K562 (cell line): ENCODE measurements at regions not wholly inside any gene's neighbourhood (a gene's known extent, or its start where the extent isn't known, plus 50 kb on each side); places are given as distances from the start of the nearest gene placed in this dataset.
A peak's percentile ranks its signal among the peaks of the same experiment; 100 is the strongest.

ENCODE experiments used
- ATAC-seq: fragments of 200-7000 bp; cut with Tn5 transposase; 3 replicates; pipeline ENCODE4 v1.9.1; 2020; ENCODE audit warnings: moderate library complexity
- BruUV-seq: library from RNA; stranded (reverse); fragments of 400-500 nt; replicated peaks from 2 replicates; lab custom pipeline; 2021; lab: Mats Ljungman, UMichigan
- CTCF ChIA-PET: fragments of 300-600 bp; formaldehyde crosslinking; extraction: SDS; loops from one replicate; lab custom pipeline; 2021; ENCODE audit warnings: low intra/inter-chr PET ratio; lab: Yijun Ruan, JAX
- POLR2A ChIA-PET: fragments of 300-600, 350-650 bp; sonication (Branson Sonifier 250); formaldehyde crosslinking; extraction: SDS; loops from one replicate; lab custom pipeline; 2021; ENCODE audit warnings: antibody characterized with exemption, inconsistent platforms; lab: Yijun Ruan, JAX
- DNase-seq, 4 experiments: peaks; one replicate each; pipeline versions ENCODE4 v3.0.0 to v3.0.0-alpha.2; 2011 to 2018; ENCODE audit warnings: low spot score in 3 of 4, mixed read lengths in 3 of 4; ENCODE audit errors: extremely low read depth in 1 of 4
- FAIRE-seq: peaks from 2 replicates; lab custom pipeline; 2011; peaks lifted over from hg19 to GRCh38; lab: Jason Lieb, UNC
- H2AFZ ChIP-seq: 2 replicates; pipeline ENCODE4 v1.6.0; 2011; ENCODE audit warnings: low read depth, low read length, control low read depth, inconsistent platforms
- H3K27ac ChIP-seq: fragments of 200-600 bp; 3 replicates; pipeline ENCODE4 v1.8.0; 2011; ENCODE audit warnings: low read depth, mild to moderate bottlenecking, control low read depth, inconsistent platforms, low read length, moderate library complexity, mixed read lengths; ENCODE audit errors: extremely low read depth
- H3K27me3 ChIP-seq, 2 experiments: fragments of 300-600 bp in 1 of 2; 2 replicates in 1 of 2; 3 replicates in 1 of 2; pipeline versions ENCODE4 v1.6.0 to v1.8.0; 2011; ENCODE audit warnings: inconsistent platforms in 2 of 2, low read length in 2 of 2, mild to moderate bottlenecking in 1 of 2, mixed read lengths in 1 of 2, moderate library complexity in 1 of 2; ENCODE audit not compliant: control insufficient read depth in 2 of 2, insufficient read depth in 2 of 2
- H3K36me3 ChIP-seq: fragments of 300-600 bp; 3 replicates; pipeline ENCODE4 v1.8.0; 2011; ENCODE audit warnings: mild to moderate bottlenecking, low read length, inconsistent platforms; ENCODE audit not compliant: control insufficient read depth, insufficient read depth
- H3K4me1 ChIP-seq, 2 experiments: fragments of 200-600 bp in 1 of 2; replicated peaks in 1 of 2; 2 replicates in 1 of 2; 3 replicates in 1 of 2; pipeline versions ENCODE4 v1.5.1 to v1.8.0; 2011; ENCODE audit warnings: inconsistent platforms in 2 of 2, low read length in 2 of 2, mild to moderate bottlenecking in 1 of 2, mixed read lengths in 1 of 2, moderate library complexity in 1 of 2; ENCODE audit not compliant: control insufficient read depth in 2 of 2, insufficient read depth in 2 of 2
- H3K4me2 ChIP-seq: 2 replicates; pipeline ENCODE4 v1.6.1; 2011; ENCODE audit warnings: low read length, control low read depth, inconsistent platforms, mixed read lengths; ENCODE audit not compliant: insufficient read depth
- H3K4me3 ChIP-seq: fragments of 200-600 bp; sonication (generic), shearing (Covaris generic); 2 replicates; pipeline ENCODE4 v1.5.1; 2016; ENCODE audit warnings: control low read depth, inconsistent platforms
- H3K79me2 ChIP-seq: fragments of 200-600 bp; 3 replicates; pipeline ENCODE4 v1.8.0; 2011; ENCODE audit warnings: low read length, inconsistent platforms; ENCODE audit not compliant: control insufficient read depth, insufficient read depth
- H3K9ac ChIP-seq, 2 experiments: 2 replicates each; pipeline versions ENCODE4 v1.6.0 to v1.6.1; 2011; ENCODE audit warnings: low read depth in 2 of 2, low read length in 2 of 2, control low read depth in 1 of 2, inconsistent platforms in 1 of 2, mild to moderate bottlenecking in 1 of 2, mixed read lengths in 1 of 2; ENCODE audit not compliant: insufficient read depth in 1 of 2
- H3K9me1 ChIP-seq: one replicate; pipeline ENCODE4 v1.6.0; 2011; ENCODE audit warnings: inconsistent platforms, mild to moderate bottlenecking, low read length, moderate library complexity; ENCODE audit not compliant: control insufficient read depth, insufficient read depth
- H3K9me3 ChIP-seq: replicated peaks from 2 replicates; pipeline ENCODE4 v1.5.1; 2011; ENCODE audit warnings: low read depth, low read length, inconsistent platforms; ENCODE audit not compliant: control insufficient read depth, insufficient read depth
- H4K20me1 ChIP-seq: replicated peaks from 2 replicates; pipeline ENCODE4 v1.6.1; 2011; ENCODE audit warnings: low read length, inconsistent platforms, mixed read lengths; ENCODE audit not compliant: control insufficient read depth, insufficient read depth
- LEF1 ChIP-seq: fragments of 450-650 bp; IDR thresholded peaks from 2 replicates; pipeline ENCODE4 v1.6.1; 2016; ENCODE audit warnings: mild to moderate bottlenecking
- MAFF ChIP-seq: IDR thresholded peaks from 2 replicates; pipeline ENCODE4 v1.6.1; 2012; ENCODE audit warnings: low read length, improper control_type of control experiment
- MYC ChIP-seq, 2 experiments: fragments of 250-450 bp in 1 of 2; sonication (Bioruptor Pico) in 1 of 2; IDR thresholded peaks; 2 replicates each; pipeline versions ENCODE4 v1.5.1 to v1.6.1; 2012 to 2021; ENCODE audit warnings: low read depth in 2 of 2, borderline replicate concordance in 1 of 2, improper control_type of control experiment in 1 of 2, low read length in 1 of 2, mild to moderate bottlenecking in 1 of 2, moderate library complexity in 1 of 2
- NFIX ChIP-seq: fragments of 250-450 bp; sonication (Bioruptor Pico); IDR thresholded peaks from 2 replicates; pipeline ENCODE4 v1.4.0; 2020; ENCODE audit warnings: low read depth, mild to moderate bottlenecking, moderate library complexity
- SUPT5H ChIP-seq: fragments of 450-650 bp; IDR thresholded peaks from 2 replicates; pipeline ENCODE4 v1.6.1; 2016
- ZNF12 ChIP-seq: sonication (generic); formaldehyde crosslinking; IDR thresholded peaks from 2 replicates; pipeline ENCODE4 v1.4.0; 2020; ENCODE audit warnings: mild to moderate bottlenecking, missing genetic modification reagents
- ZNF282 ChIP-seq: sonication (generic); formaldehyde crosslinking; IDR thresholded peaks from 2 replicates; pipeline ENCODE4 v1.8.1; 2023; ENCODE audit warnings: missing genetic modification reagents
- ZNF311 ChIP-seq: fragments of 250-450 bp; sonication (Bioruptor Pico); IDR thresholded peaks from 2 replicates; pipeline ENCODE4 v1.4.0; 2020; ENCODE audit warnings: mild to moderate bottlenecking, moderate library complexity
- ZNF316 ChIP-seq: fragments of 450-650 bp; IDR thresholded peaks from 2 replicates; pipeline ENCODE4 v1.6.1; 2016
- ZNF324 ChIP-seq: fragments of 250-450 bp; sonication (Bioruptor Pico); IDR thresholded peaks from 2 replicates; pipeline ENCODE4 v1.4.0; 2020; ENCODE audit warnings: mild to moderate bottlenecking
- ZNF398 ChIP-seq: fragments of 250-450 bp; sonication (Bioruptor Pico); IDR thresholded peaks from 2 replicates; pipeline ENCODE4 v1.8.0; 2021; ENCODE audit warnings: moderate library complexity, mild to moderate bottlenecking, inconsistent platforms
- ZNF75A ChIP-seq: fragments of 450-650 bp; formaldehyde crosslinking; IDR thresholded peaks from 2 replicates; pipeline ENCODE4 v1.4.0; 2020; ENCODE audit warnings: mild to moderate bottlenecking
- ZNF778 ChIP-seq: fragments of 450-650 bp; formaldehyde crosslinking; IDR thresholded peaks from 2 replicates; pipeline ENCODE4 v1.4.0; 2020; ENCODE audit warnings: mild to moderate bottlenecking, moderate library complexity
- ZNF785 ChIP-seq: fragments of 250-450 bp; sonication (Bioruptor Pico); IDR thresholded peaks from 2 replicates; pipeline ENCODE4 v1.4.0; 2020; ENCODE audit warnings: mild to moderate bottlenecking
- WGBS: fragments of 100-300 bp; shearing (Covaris generic); methylation state at CpG from one replicate; pipeline ENCODE4 v1.1.6; 2016; ENCODE audit warnings: low coverage, mixed read lengths; ENCODE audit not compliant: insufficient coverage; ENCODE audit errors: missing lambda C conversion rate; 5-methylcytosine and 5-hydroxymethylcytosine counted together
- in situ Hi-C: fragments of 300-500 bp; cut with MboI; formaldehyde crosslinking; loops from 4 replicates; pipeline ENCODE4 v1.15.0; 2018; ENCODE audit warnings: inconsistent platforms, mixed read lengths
- intact Hi-C: fragments of 100-400 bp; cut with micrococcal nuclease; formaldehyde crosslinking; loops from 2 replicates; pipeline ENCODE4 v1.14.2; 2022
- TF ChIP-seq, protein P1 (sequence below): fragments of 250-450 bp; sonication (Bioruptor Pico); IDR thresholded peaks from 2 replicates; pipeline ENCODE4 v1.4.0; 2020; ENCODE audit warnings: mild to moderate bottlenecking, moderate library complexity
- TF ChIP-seq, protein P2 (sequence below): fragments of 250-450 bp; sonication (Bioruptor Pico); IDR thresholded peaks from 2 replicates; pipeline ENCODE4 v1.9.0; 2021; ENCODE audit warnings: mild to moderate bottlenecking, inconsistent platforms

DNA sequence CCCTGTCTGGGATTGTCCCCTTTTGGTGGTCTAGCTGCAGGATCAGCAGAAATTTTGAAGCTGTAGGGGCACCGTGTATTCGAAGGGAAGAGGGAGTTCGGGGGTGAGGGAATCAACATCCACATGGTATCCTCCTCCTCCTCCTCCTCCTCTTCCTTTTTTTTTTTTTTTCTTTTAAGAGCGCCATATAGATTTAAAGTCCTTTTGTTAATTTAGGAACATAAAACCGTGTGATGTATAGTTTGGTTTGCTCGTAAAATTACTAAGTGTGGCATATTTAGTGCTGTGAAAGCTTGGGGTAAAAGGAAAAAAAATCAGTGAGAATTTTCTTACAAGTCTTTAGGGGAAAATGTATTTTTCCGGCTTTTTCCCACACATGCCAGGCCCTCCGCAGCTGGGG, 50.1 kb upstream of the GSE1 start:
- Histone ChIP-seq H3K4me1 (peaks cover 83 to 93% of the 10 kb centered on the region in 2 experiments), H3K4me3 (peak overlapping the region; percentile 43), H3K27me3 (no peaks in the 10 kb centered on the region), H3K36me3 (peaks cover 72% of the 10 kb centered on the region), H3K9ac (peak overlapping the region; percentile 76 to 92), H4K20me1 (peaks cover 50% of the 10 kb centered on the region), H3K9me3 (no peaks in the 10 kb centered on the region), H3K4me2 (peak overlapping the region; percentile 89), H3K9me1 (peaks cover 4% of the 10 kb centered on the region), H3K27ac (peak overlapping the region; percentile 97), H3K79me2 (peaks cover 100% of the 10 kb centered on the region), H2AFZ (no peak overlapping the region)
- in situ Hi-C loops (no loop called here), intact Hi-C loops (loop anchor here (1.0 to 10.0 kb wide), 2 partner anchors 122 to 228 kb away; no protein-coding TSS in a partner anchor)
- WGBS = 20% methylated on average over 7 of the region's 8 CpGs
- ChIA-PET CTCF (interaction anchor here (1.1 to 2.0 kb wide), 5 partner anchors 35 to 143 kb away, joined by 3 to 10 read pairs (median 5); no protein-coding TSS in a partner anchor), POLR2A (interaction anchor here (0.6 to 3.4 kb wide), 15 partner anchors 10 to 507 kb away, joined by 3 to 27 read pairs (median 3); no protein-coding TSS in a partner anchor)
- BruUV-seq = no TSS peak
- no peak for FAIRE-seq
- DNase-seq = no peak
- ATAC-seq = no peak
- no peak for TF ChIP-seq NFIX (CRISPR knock-in tag)
- TF ChIP-seq, protein P1, sequence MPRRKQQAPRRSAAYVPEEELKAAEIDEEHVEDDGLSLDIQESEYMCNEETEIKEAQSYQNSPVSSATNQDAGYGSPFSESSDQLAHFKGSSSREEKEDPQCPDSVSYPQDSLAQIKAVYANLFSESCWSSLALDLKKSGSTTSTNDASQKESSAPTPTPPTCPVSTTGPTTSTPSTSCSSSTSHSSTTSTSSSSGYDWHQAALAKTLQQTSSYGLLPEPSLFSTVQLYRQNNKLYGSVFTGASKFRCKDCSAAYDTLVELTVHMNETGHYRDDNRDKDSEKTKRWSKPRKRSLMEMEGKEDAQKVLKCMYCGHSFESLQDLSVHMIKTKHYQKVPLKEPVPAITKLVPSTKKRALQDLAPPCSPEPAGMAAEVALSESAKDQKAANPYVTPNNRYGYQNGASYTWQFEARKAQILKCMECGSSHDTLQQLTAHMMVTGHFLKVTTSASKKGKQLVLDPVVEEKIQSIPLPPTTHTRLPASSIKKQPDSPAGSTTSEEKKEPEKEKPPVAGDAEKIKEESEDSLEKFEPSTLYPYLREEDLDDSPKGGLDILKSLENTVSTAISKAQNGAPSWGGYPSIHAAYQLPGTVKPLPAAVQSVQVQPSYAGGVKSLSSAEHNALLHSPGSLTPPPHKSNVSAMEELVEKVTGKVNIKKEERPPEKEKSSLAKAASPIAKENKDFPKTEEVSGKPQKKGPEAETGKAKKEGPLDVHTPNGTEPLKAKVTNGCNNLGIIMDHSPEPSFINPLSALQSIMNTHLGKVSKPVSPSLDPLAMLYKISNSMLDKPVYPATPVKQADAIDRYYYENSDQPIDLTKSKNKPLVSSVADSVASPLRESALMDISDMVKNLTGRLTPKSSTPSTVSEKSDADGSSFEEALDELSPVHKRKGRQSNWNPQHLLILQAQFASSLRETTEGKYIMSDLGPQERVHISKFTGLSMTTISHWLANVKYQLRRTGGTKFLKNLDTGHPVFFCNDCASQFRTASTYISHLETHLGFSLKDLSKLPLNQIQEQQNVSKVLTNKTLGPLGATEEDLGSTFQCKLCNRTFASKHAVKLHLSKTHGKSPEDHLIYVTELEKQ (CRISPR knock-in tag) = no peak
- no peak for TF ChIP-seq ZNF324
- TF ChIP-seq ZNF785 (CRISPR knock-in tag) = no peak
- peak; percentile 22; the same call in 1 of the 2 replicates for TF ChIP-seq MAFF
- TF ChIP-seq ZNF311 (CRISPR knock-in tag) = no peak
- TF ChIP-seq, protein P2, sequence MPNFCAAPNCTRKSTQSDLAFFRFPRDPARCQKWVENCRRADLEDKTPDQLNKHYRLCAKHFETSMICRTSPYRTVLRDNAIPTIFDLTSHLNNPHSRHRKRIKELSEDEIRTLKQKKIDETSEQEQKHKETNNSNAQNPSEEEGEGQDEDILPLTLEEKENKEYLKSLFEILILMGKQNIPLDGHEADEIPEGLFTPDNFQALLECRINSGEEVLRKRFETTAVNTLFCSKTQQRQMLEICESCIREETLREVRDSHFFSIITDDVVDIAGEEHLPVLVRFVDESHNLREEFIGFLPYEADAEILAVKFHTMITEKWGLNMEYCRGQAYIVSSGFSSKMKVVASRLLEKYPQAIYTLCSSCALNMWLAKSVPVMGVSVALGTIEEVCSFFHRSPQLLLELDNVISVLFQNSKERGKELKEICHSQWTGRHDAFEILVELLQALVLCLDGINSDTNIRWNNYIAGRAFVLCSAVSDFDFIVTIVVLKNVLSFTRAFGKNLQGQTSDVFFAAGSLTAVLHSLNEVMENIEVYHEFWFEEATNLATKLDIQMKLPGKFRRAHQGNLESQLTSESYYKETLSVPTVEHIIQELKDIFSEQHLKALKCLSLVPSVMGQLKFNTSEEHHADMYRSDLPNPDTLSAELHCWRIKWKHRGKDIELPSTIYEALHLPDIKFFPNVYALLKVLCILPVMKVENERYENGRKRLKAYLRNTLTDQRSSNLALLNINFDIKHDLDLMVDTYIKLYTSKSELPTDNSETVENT (CRISPR knock-in tag) = no peak
- no peak for TF ChIP-seq ZNF75A
- peak; percentile 62 for TF ChIP-seq ZNF316
- no peak for TF ChIP-seq MYC (IDR thresholded peaks at IDR 0.05; ENCODE audit: low read depth, low read length)
- TF ChIP-seq MYC (CRISPR knock-in tag; IDR thresholded peaks at IDR 0.05; ENCODE audit: borderline replicate concordance, low read depth) = peak; percentile 11; the same call in 1 of the 2 replicates
- TF ChIP-seq ZNF778 (CRISPR knock-in tag) = no peak
- TF ChIP-seq LEF1 = no peak
- TF ChIP-seq ZNF398 (CRISPR knock-in tag) = no peak
- TF ChIP-seq SUPT5H = 0 out of 2 replicates have a peak, but pooled peaks have one; percentile 13
- no peak for TF ChIP-seq ZNF282 (CRISPR knock-in tag)
- TF ChIP-seq ZNF12 = no peak
